Immature natural killer cell (primary cell): ENCODE measurements at regions not wholly inside any gene's neighbourhood (a gene's known extent, or its start where the extent isn't known, plus 50 kb on each side); places are given as distances from the start of the nearest gene placed in this dataset.

Source experiments
- DNase-seq, 3 donors: peaks; one replicate each; pipeline ENCODE4 v3.0.0; 2022; ENCODE audit warnings: mixed read lengths in 1 of 3
- H3K27ac Mint-ChIP-seq, 6 donors: one replicate each; pipeline ENCODE4 v1.8.0; 2020; ENCODE audit warnings: mixed read lengths in 6 of 6, mild to moderate bottlenecking in 5 of 6, inconsistent platforms in 4 of 6, moderate library complexity in 3 of 6
- H3K27me3 Mint-ChIP-seq, 3 donors: one replicate each; pipeline ENCODE4 v1.8.0; 2020 to 2021; ENCODE audit warnings: low read depth in 3 of 3, mild to moderate bottlenecking in 3 of 3, mixed read lengths in 3 of 3, moderate library complexity in 3 of 3, inconsistent platforms in 1 of 3
- H3K36me3 Mint-ChIP-seq, 3 donors: one replicate each; pipeline ENCODE4 v1.8.0; 2020; ENCODE audit warnings: mixed read lengths in 3 of 3, inconsistent platforms in 2 of 3, mild to moderate bottlenecking in 2 of 3
- H3K4me1 Mint-ChIP-seq, 2 donors: one replicate each; pipeline ENCODE4 v1.8.0; 2020; ENCODE audit warnings: inconsistent platforms in 2 of 2, mild to moderate bottlenecking in 2 of 2, mixed read lengths in 2 of 2, moderate library complexity in 1 of 2
- H3K4me3 Mint-ChIP-seq, 5 donors: one replicate each; pipeline ENCODE4 v1.8.0; 2020; ENCODE audit warnings: mild to moderate bottlenecking in 5 of 5, mixed read lengths in 5 of 5, inconsistent platforms in 3 of 5, moderate library complexity in 3 of 5
- H3K9me3 Mint-ChIP-seq, 6 donors: one replicate each; pipeline ENCODE4 v1.8.0; 2020; ENCODE audit warnings: mild to moderate bottlenecking in 6 of 6, mixed read lengths in 6 of 6, inconsistent platforms in 4 of 6, moderate library complexity in 3 of 6

DNA sequence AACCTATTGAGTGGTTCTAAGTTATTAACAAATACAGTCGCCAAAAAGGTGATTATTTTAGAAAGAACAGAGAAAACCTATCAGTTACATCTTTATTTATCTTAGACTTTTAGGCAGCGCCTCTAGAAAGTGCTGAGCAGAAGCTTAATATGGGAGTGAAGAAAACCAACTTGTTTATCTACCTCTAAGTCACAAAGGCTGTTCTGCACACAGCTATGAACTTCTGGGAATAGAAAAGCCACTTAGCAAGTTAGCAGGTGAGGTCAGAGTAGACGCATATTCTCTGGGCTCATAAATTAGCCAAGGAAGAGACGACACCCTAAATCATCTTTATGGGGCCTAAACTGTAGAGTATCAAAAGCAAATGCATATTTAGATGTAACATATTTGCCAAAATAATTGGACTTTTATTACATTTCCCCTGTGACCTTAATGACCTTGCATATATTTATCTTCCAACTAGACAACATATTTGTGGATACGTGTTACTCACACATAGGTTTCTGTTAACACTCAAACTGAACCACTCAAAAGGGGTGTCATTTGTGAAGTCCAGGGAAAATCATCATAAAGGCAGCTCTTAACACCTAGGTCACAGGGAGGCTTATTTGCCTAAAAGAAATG, 267.1 kb downstream of the ADGB start:
- H3K27me3 Mint-ChIP-seq, result peaks cover 0 to 1% (median 0%) of the 10 kb centered on the region in 3 donors
- DNase-seq, result no peak
- no peak overlapping the region for H3K27ac Mint-ChIP-seq
- H3K36me3 Mint-ChIP-seq, result no peaks in the 10 kb centered on the region
- H3K4me3 Mint-ChIP-seq, result no peak overlapping the region
- H3K4me1 Mint-ChIP-seq, result no peaks in the 10 kb centered on the region
- H3K9me3 Mint-ChIP-seq, result no peaks in the 10 kb centered on the region

DNA sequence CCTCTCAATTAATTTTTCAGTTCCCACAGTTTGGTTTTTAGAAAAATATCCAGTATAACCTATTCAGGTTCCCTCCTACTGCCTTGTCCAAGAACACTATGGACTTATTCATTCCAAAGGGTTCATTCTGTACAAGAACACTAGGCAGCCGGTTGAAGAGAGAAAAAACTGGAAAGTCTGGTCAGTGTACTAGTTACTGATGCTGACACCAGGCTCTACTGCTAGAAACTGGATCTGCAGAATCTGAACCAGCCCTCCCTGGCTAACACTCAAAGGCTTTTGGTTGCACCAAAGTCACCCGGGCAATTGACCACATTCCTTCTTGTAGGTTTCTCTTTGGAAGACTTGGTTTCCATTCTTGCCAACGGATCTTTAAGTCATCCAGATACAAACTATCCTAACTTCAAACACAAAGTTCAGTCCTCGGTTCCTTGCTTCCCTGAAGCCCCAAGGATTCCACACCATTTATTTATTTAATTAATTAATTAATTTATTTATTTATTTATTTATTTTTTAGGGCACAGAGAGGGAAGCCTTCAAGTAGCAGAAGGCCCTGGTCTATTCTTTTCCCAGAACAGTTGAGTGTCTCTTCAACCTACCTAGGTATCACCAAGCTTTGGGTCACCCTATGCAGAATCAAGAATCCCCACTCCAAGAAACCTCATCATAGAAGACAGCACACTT, 268.1 kb downstream of the ADGB start:
- no peak for DNase-seq
- Mint-ChIP-seq H3K36me3 (no peaks in the 10 kb centered on the region), H3K27me3 (peaks cover 0 to 1% (median 0%) of the 10 kb centered on the region in 3 donors), H3K4me1 (no peaks in the 10 kb centered on the region), H3K9me3 (no peaks in the 10 kb centered on the region), H3K4me3 (no peak overlapping the region), H3K27ac (no peak overlapping the region)

GRCh38 chr6:146868671-146869209, 270.0 kb downstream of the ADGB start:
- no peaks in the 10 kb centered on the region for H3K36me3 Mint-ChIP-seq
- H3K4me3 Mint-ChIP-seq, result no peak overlapping the region
- no peak overlapping the region for H3K27ac Mint-ChIP-seq
- no peaks in the 10 kb centered on the region for H3K4me1 Mint-ChIP-seq
- DNase-seq, result no peak
- peaks cover 0 to 1% (median 0%) of the 10 kb centered on the region in 3 donors for H3K27me3 Mint-ChIP-seq
- no peaks in the 10 kb centered on the region for H3K9me3 Mint-ChIP-seq

- Mint-ChIP-seq H3K27ac (no peak overlapping the region), H3K4me3 (no peak overlapping the region), H3K4me1 (no peaks in the 10 kb centered on the region), H3K9me3 (no peaks in the 10 kb centered on the region), H3K27me3 (peaks cover 0 to 3% (median 1%) of the 10 kb centered on the region in 3 donors), H3K36me3 (no peaks in the 10 kb centered on the region)
- no peak for DNase-seq
These were observed 272.0 kb downstream of the ADGB start for GRCh38 chr6:146870760-146871159.

GRCh38 chr6:146871611-146872425, 273.0 kb downstream of the ADGB start:
- peaks cover 0 to under 1% (median 0%) of the 10 kb centered on the region in 6 donors for H3K9me3 Mint-ChIP-seq
- peaks cover 0 to 3% (median 1%) of the 10 kb centered on the region in 3 donors for H3K27me3 Mint-ChIP-seq
- H3K27ac Mint-ChIP-seq, result no peak overlapping the region
- peaks cover 0 to 6% of the 10 kb centered on the region in 2 donors for H3K4me1 Mint-ChIP-seq
- no peak for DNase-seq
- H3K4me3 Mint-ChIP-seq, result no peak overlapping the region
- H3K36me3 Mint-ChIP-seq, result no peaks in the 10 kb centered on the region

DNA sequence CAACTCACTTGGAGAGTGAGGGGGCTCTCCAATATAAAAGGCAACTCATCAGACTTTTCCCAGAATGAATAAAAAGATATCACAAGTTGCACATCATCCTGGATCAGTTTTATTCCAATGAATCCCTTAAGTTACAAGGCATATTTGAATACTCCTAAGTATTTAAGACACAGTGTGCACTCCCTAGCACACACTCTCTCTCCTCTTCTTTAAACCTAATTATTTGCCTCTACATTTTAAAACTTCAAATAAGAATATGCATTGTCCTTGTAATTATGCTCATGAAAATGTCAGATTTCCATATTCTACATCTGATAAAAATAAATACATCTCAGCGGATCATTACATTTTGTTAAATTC, 273.6 kb downstream of the ADGB start:
- H3K9me3 Mint-ChIP-seq, result peaks cover 0 to 2% (median 0%) of the 10 kb centered on the region in 6 donors
- H3K27me3 Mint-ChIP-seq, result peaks cover 0 to 3% (median 1%) of the 10 kb centered on the region in 3 donors
- H3K4me1 Mint-ChIP-seq, result peaks cover 0 to 8% of the 10 kb centered on the region in 2 donors
- no peak overlapping the region for H3K4me3 Mint-ChIP-seq
- no peaks in the 10 kb centered on the region for H3K36me3 Mint-ChIP-seq
- no peak for DNase-seq
- no peak overlapping the region for H3K27ac Mint-ChIP-seq

GRCh38 chr6:146874278-146875018, 275.7 kb downstream of the ADGB start:
- Mint-ChIP-seq H3K4me1 (peaks cover 0 to 8% of the 10 kb centered on the region in 2 donors), H3K4me3 (no peak overlapping the region), H3K36me3 (no peaks in the 10 kb centered on the region), H3K27me3 (peaks cover 0 to 3% (median 2%) of the 10 kb centered on the region in 3 donors), H3K27ac (no peak overlapping the region), H3K9me3 (peaks cover 0 to 2% (median 0%) of the 10 kb centered on the region in 6 donors)
- DNase-seq, result no peak

DNA sequence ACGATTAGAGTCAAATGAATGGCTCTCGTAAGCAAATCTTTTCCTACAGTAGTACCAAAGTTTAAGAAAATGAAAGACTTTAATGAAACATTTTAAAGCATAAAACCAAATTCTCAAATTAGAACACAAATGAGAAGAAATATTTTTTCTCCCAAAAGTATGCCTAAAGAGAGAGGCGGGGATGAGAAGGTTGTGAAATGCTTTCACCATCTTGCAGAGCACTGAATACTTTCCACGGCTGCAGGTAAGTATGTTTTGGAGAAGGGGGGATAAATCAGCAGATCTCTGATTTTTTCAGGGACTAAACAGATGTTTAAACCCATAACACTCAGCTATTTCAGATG, 277.1 kb downstream of the ADGB start:
- Mint-ChIP-seq H3K27me3 (peaks cover 0 to 3% (median 2%) of the 10 kb centered on the region in 3 donors), H3K36me3 (no peaks in the 10 kb centered on the region), H3K9me3 (peaks cover 0 to 2% (median 0%) of the 10 kb centered on the region in 6 donors), H3K4me3 (no peak overlapping the region), H3K4me1 (peaks cover 0 to 8% of the 10 kb centered on the region in 2 donors), H3K27ac (no peak overlapping the region)
- no peak for DNase-seq

GRCh38 chr6:146876271-146877151, 277.7 kb downstream of the ADGB start:
- Mint-ChIP-seq H3K4me1 (peaks cover 0 to 8% of the 10 kb centered on the region in 2 donors), H3K27me3 (peaks cover 0 to 3% (median 2%) of the 10 kb centered on the region in 3 donors), H3K4me3 (no peak overlapping the region), H3K36me3 (no peaks in the 10 kb centered on the region), H3K9me3 (peaks cover 0 to 2% (median 0%) of the 10 kb centered on the region in 6 donors), H3K27ac (no peak overlapping the region)
- DNase-seq, result no peak

GRCh38 chr6:146878168-146878951, 279.6 kb downstream of the ADGB start:
- peaks cover 0 to 8% of the 10 kb centered on the region in 2 donors for H3K4me1 Mint-ChIP-seq
- H3K36me3 Mint-ChIP-seq, result no peaks in the 10 kb centered on the region
- H3K4me3 Mint-ChIP-seq, result no peak overlapping the region
- peaks cover 1 to 3% (median 2%) of the 10 kb centered on the region in 3 donors for H3K27me3 Mint-ChIP-seq
- DNase-seq, result no peak
- H3K27ac Mint-ChIP-seq, result no peak overlapping the region
- peaks cover 0 to 2% (median 0%) of the 10 kb centered on the region in 6 donors for H3K9me3 Mint-ChIP-seq

- H3K27me3 Mint-ChIP-seq, result peaks cover 1 to 3% (median 2%) of the 10 kb centered on the region in 3 donors
- no peak overlapping the region for H3K4me3 Mint-ChIP-seq
- H3K36me3 Mint-ChIP-seq, result no peaks in the 10 kb centered on the region
- H3K9me3 Mint-ChIP-seq, result peaks cover 0 to 2% (median 0%) of the 10 kb centered on the region in 6 donors
- H3K4me1 Mint-ChIP-seq, result peaks cover 0 to 8% of the 10 kb centered on the region in 2 donors
- H3K27ac Mint-ChIP-seq, result no peak overlapping the region
- no peak for DNase-seq
These were observed 280.2 kb downstream of the ADGB start for GRCh38 chr6:146878952-146879340.
